HEK293T (cell line): ENCODE measurements at regions not wholly inside any gene's neighbourhood (a gene's known extent, or its start where the extent isn't known, plus 50 kb on each side); places are given as distances from the start of the nearest gene placed in this dataset.

ENCODE experiments used
- ARNT ChIP-seq: fragments of 450-650 bp; IDR thresholded peaks from 2 replicates; pipeline ENCODE4 v1.6.1; 2017; ENCODE audit warnings: mild to moderate bottlenecking
- BHLHE40 ChIP-seq: fragments of 450-650 bp; IDR thresholded peaks from 2 replicates; pipeline ENCODE4 v1.6.1; 2016; ENCODE audit warnings: mild to moderate bottlenecking, moderate library complexity, borderline replicate concordance
- FOXM1 ChIP-seq: fragments of 450-650 bp; IDR thresholded peaks from 2 replicates; pipeline ENCODE4 v1.6.1; 2017; ENCODE audit warnings: mild to moderate bottlenecking, borderline replicate concordance
- NFRKB ChIP-seq: fragments of 450-650 bp; IDR thresholded peaks from 2 replicates; pipeline ENCODE4 v1.6.1; 2016; ENCODE audit warnings: mild to moderate bottlenecking, moderate library complexity
- PKNOX1 ChIP-seq: fragments of 450-650 bp; IDR thresholded peaks from 2 replicates; pipeline ENCODE4 v1.6.1; 2016
- SUZ12 ChIP-seq: fragments of 450-650 bp; IDR thresholded peaks from 2 replicates; pipeline ENCODE4 v1.6.1; 2016; ENCODE audit warnings: mild to moderate bottlenecking

GRCh38 chr20:39837561-39837960 is 851.5 kb downstream of the MAFB start:
- TF ChIP-seq SUZ12 (no peak), NFRKB (no peak), ARNT (no peak), PKNOX1 (no peak), FOXM1 (no peak), BHLHE40 (no peak)
